Transverse colon (tissue), 4 donors: ENCODE measurements at regions not wholly inside any gene's neighbourhood (a gene's known extent, or its start where the extent isn't known, plus 50 kb on each side); places are given as distances from the start of the nearest gene placed in this dataset.

ENCODE experiments used
- EP300 ChIP-seq: sonication (generic); formaldehyde crosslinking; IDR thresholded peaks from one replicate; pipeline ENCODE4 v1.6.1; 2017; ENCODE audit warnings: antibody characterized with exemption, low read depth
- POLR2A ChIP-seq: fragments of 450-650 bp; IDR thresholded peaks from one replicate; pipeline ENCODE4 v1.6.1; 2016; ENCODE audit warnings: antibody characterized with exemption, mild to moderate bottlenecking, moderate library complexity
- POLR2AphosphoS5 ChIP-seq, 3 donors: sonication (generic); formaldehyde crosslinking; IDR thresholded peaks; one replicate each; pipeline ENCODE4 v1.6.1; 2016; ENCODE audit warnings: antibody characterized with exemption in 3 of 3
- TF ChIP-seq, protein P1 (sequence below), 5 experiments: fragments of 200-600 bp in 3 of 5; fragments of 450-650 bp in 2 of 5; sonication (generic) in 3 of 5; IDR thresholded peaks; 1 replicate in 2 of 5; 2 replicates in 3 of 5; pipeline ENCODE4 v1.5.1; 2016 to 2017; ENCODE audit warnings: antibody characterized with exemption in 5 of 5, inconsistent platforms in 3 of 5, mild to moderate bottlenecking in 2 of 5, moderate library complexity in 1 of 5

DNA sequence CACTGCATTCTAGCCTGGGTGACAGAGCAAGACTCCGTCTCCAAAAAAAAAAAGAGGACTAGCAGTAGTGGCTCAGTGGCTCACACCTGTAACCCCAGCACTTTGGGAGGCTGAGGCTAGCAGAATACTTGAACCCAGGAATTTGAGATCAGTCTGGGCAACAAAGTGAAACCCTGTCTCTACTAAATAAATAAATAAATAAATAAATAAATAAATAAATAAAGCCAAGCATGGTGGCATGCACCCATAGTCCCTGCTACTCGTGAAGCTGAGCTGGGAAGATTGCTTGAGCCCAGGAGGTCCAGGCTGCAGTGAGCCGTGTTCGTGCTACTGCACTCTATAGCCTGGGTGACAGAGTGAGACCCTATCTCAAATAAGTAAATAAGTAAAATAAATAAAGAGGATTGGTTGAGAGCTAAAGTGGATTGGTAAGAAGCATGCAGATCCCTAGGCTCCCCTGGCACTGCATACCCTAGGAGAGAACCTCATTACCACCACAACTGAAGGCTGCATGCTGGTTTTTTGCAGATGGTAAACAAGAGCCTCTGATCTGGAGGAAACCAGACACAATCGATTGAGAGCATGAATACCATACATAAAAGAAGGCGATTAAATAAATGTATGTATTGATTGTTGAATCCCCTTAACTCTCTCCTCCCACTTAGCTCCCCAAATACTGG, 163.2 kb downstream of the REEP3 start:
- TF ChIP-seq POLR2A, result no peak
- TF ChIP-seq, protein P1, sequence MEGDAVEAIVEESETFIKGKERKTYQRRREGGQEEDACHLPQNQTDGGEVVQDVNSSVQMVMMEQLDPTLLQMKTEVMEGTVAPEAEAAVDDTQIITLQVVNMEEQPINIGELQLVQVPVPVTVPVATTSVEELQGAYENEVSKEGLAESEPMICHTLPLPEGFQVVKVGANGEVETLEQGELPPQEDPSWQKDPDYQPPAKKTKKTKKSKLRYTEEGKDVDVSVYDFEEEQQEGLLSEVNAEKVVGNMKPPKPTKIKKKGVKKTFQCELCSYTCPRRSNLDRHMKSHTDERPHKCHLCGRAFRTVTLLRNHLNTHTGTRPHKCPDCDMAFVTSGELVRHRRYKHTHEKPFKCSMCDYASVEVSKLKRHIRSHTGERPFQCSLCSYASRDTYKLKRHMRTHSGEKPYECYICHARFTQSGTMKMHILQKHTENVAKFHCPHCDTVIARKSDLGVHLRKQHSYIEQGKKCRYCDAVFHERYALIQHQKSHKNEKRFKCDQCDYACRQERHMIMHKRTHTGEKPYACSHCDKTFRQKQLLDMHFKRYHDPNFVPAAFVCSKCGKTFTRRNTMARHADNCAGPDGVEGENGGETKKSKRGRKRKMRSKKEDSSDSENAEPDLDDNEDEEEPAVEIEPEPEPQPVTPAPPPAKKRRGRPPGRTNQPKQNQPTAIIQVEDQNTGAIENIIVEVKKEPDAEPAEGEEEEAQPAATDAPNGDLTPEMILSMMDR (IDR thresholded peaks at IDR 0.05), result no peak
- no peak for TF ChIP-seq EP300
- TF ChIP-seq POLR2AphosphoS5 (IDR thresholded peaks at IDR 0.05), result no peak
